ENCODE measurements at regions not wholly inside any gene's neighbourhood (a gene's known extent, or its start where the extent isn't known, plus 50 kb on each side); places are given as distances from the start of the nearest gene placed in this dataset.

- Histone ChIP-seq H3K27ac (no peak overlapping the region), H3K36me3 (no peaks in the 10 kb centered on the region), H3K4me1 (no peaks in the 10 kb centered on the region), H3K9me3 (no peaks in the 10 kb centered on the region), H3K4me3 (no peak overlapping the region), H3K27me3 (no peaks in the 10 kb centered on the region)
- no peak for DNase-seq
- WGBS (ENCODE audit: insufficient coverage, low coverage, low lambda C conversion rate, missing lambda C conversion rate): 11% methylated on average over 16 of the region's 20 CpGs
- ATAC-seq: no peak
- TF ChIP-seq CTCF (IDR thresholded peaks at IDR 0.05): no peak
- intact Hi-C loops (cut with DNase I): no loop called here
Measured at GRCh38 chr12:125280482-125281377, 215.5 kb downstream of the AACS start.

GRCh38 chr12:125282921-125283320 lies 217.7 kb downstream of the AACS start:
- intact Hi-C loops (cut with DNase I): no loop called here

GRCh38 chr12:125283521-125283920 lies 218.3 kb downstream of the AACS start:
- no peak for DNase-seq
- H3K36me3 ChIP-seq: no peaks in the 10 kb centered on the region
- H3K9me3 ChIP-seq: no peaks in the 10 kb centered on the region
- no peak for ATAC-seq
- 42% methylated on average over 6 of the region's 9 CpGs for WGBS (ENCODE audit: insufficient coverage, low coverage, low lambda C conversion rate, missing lambda C conversion rate)
- H3K4me1 ChIP-seq: no peaks in the 10 kb centered on the region
- no peak for TF ChIP-seq CTCF (IDR thresholded peaks at IDR 0.05)
- no peak for TF ChIP-seq POLR2A (IDR thresholded peaks at IDR 0.05)
- intact Hi-C loops (cut with DNase I): no loop called here
- no peak overlapping the region for H3K27ac ChIP-seq
- H3K4me3 ChIP-seq: no peak overlapping the region
- H3K27me3 ChIP-seq: no peaks in the 10 kb centered on the region

More at GRCh38 chr12:125282921-125283320, 217.7 kb downstream of the AACS start:
- H3K9me3 ChIP-seq: no peaks in the 10 kb centered on the region
- DNase-seq (no peak), ATAC-seq (no peak)
- TF ChIP-seq POLR2A (IDR thresholded peaks at IDR 0.05): no peak
- no peak for TF ChIP-seq CTCF (IDR thresholded peaks at IDR 0.05)
- WGBS (ENCODE audit: insufficient coverage, low coverage, low lambda C conversion rate, missing lambda C conversion rate): 51% methylated on average over 7 of the region's 7 CpGs
- no peak overlapping the region for H3K27ac ChIP-seq
- H3K36me3 ChIP-seq: no peaks in the 10 kb centered on the region
- no peak overlapping the region for H3K4me3 ChIP-seq
- H3K27me3 ChIP-seq: no peaks in the 10 kb centered on the region
- no peaks in the 10 kb centered on the region for H3K4me1 ChIP-seq

GRCh38 chr12:125284087-125284486 lies 218.9 kb downstream of the AACS start:
- intact Hi-C loops (cut with DNase I): no loop called here
- TF ChIP-seq POLR2A (IDR thresholded peaks at IDR 0.05): no peak
- TF ChIP-seq CTCF (IDR thresholded peaks at IDR 0.05): no peak
- no peak for ATAC-seq
- no peak for DNase-seq
- WGBS (ENCODE audit: insufficient coverage, low coverage, low lambda C conversion rate, missing lambda C conversion rate): 64% methylated on average over 5 of the region's 5 CpGs
- no peak overlapping the region for H3K4me3 ChIP-seq
- H3K36me3 ChIP-seq: no peaks in the 10 kb centered on the region
- no peaks in the 10 kb centered on the region for H3K9me3 ChIP-seq
- no peaks in the 10 kb centered on the region for H3K27me3 ChIP-seq
- no peak overlapping the region for H3K27ac ChIP-seq
- no peaks in the 10 kb centered on the region for H3K4me1 ChIP-seq
